Lung (tissue), 11 donors: ENCODE measurements at regions not wholly inside any gene's neighbourhood (a gene's known extent, or its start where the extent isn't known, plus 50 kb on each side); places are given as distances from the start of the nearest gene placed in this dataset.
A peak's percentile ranks its signal among the peaks of the same experiment; 100 is the strongest.

ENCODE experiments used
- ATAC-seq: fragments of 200-7000 bp; cut with Tn5 transposase; one replicate; pipeline ENCODE4 v1.9.1; 2020; ENCODE audit warnings: moderate number of reproducible peaks; ENCODE audit not compliant: insufficient read depth, low FRiP score
- DNase-seq, 3 donors: peaks; one replicate each; pipeline ENCODE4 v3.0.0-alpha.2; 2013 to 2017
- H3K27ac ChIP-seq, 2 donors: one replicate each; pipeline ENCODE4 v1.5.1; 2013; ENCODE audit warnings: mild to moderate bottlenecking in 2 of 2, moderate library complexity in 2 of 2, control low read depth in 1 of 2, inconsistent platforms in 1 of 2, low read depth in 1 of 2, low read length in 1 of 2
- H3K27me3 ChIP-seq, 3 donors: one replicate each; pipeline ENCODE4 v1.5.1; 2013; ENCODE audit warnings: low read length in 2 of 3; ENCODE audit not compliant: control insufficient read depth in 3 of 3, insufficient read depth in 3 of 3
- H3K36me3 ChIP-seq, 4 donors: one replicate each; pipeline ENCODE4 v1.5.1; 2013; ENCODE audit warnings: low read length in 4 of 4, mild to moderate bottlenecking in 1 of 4, moderate library complexity in 1 of 4; ENCODE audit not compliant: control insufficient read depth in 4 of 4, insufficient read depth in 4 of 4
- H3K4me1 ChIP-seq, 5 donors: one replicate each; pipeline ENCODE4 v1.5.1; 2013; ENCODE audit warnings: low read length in 5 of 5, mild to moderate bottlenecking in 2 of 5, moderate library complexity in 1 of 5; ENCODE audit not compliant: control insufficient read depth in 5 of 5, insufficient read depth in 5 of 5
- H3K4me3 ChIP-seq: one replicate; pipeline ENCODE4 v1.5.1; 2013; ENCODE audit warnings: mild to moderate bottlenecking, control low read depth, moderate library complexity
- H3K9ac ChIP-seq, 2 donors: one replicate each; pipeline ENCODE4 v1.5.1; 2013; ENCODE audit warnings: low read length in 2 of 2, control low read depth in 1 of 2; ENCODE audit not compliant: insufficient read depth in 1 of 2
- H3K9me3 ChIP-seq, 4 donors: one replicate each; pipeline ENCODE4 v1.5.1; 2013; ENCODE audit warnings: low read length in 3 of 4, mild to moderate bottlenecking in 1 of 4, moderate library complexity in 1 of 4; ENCODE audit not compliant: control insufficient read depth in 4 of 4, insufficient read depth in 3 of 4
- WGBS, 2 donors: extraction: QIAGEN DNeasy Blood & Tissue Kit; methylation state at CpG; one replicate each; pipeline ENCODE4 v1.1.7; 2013; 5-methylcytosine and 5-hydroxymethylcytosine counted together
- TF ChIP-seq, protein P1 (sequence below): IDR thresholded peaks from 2 replicates; pipeline ENCODE4 v1.5.1; 2012; ENCODE audit warnings: mild to moderate bottlenecking; ENCODE audit errors: control extremely low read depth, extremely low read depth
- donor health status: control.
- donor health status: control.
- donor health status: Bipolar disorder and iron deficiency.
- donor health status: healthy.
- donor health status: DM: yes; HTN: yes; CAD: no.

DNA sequence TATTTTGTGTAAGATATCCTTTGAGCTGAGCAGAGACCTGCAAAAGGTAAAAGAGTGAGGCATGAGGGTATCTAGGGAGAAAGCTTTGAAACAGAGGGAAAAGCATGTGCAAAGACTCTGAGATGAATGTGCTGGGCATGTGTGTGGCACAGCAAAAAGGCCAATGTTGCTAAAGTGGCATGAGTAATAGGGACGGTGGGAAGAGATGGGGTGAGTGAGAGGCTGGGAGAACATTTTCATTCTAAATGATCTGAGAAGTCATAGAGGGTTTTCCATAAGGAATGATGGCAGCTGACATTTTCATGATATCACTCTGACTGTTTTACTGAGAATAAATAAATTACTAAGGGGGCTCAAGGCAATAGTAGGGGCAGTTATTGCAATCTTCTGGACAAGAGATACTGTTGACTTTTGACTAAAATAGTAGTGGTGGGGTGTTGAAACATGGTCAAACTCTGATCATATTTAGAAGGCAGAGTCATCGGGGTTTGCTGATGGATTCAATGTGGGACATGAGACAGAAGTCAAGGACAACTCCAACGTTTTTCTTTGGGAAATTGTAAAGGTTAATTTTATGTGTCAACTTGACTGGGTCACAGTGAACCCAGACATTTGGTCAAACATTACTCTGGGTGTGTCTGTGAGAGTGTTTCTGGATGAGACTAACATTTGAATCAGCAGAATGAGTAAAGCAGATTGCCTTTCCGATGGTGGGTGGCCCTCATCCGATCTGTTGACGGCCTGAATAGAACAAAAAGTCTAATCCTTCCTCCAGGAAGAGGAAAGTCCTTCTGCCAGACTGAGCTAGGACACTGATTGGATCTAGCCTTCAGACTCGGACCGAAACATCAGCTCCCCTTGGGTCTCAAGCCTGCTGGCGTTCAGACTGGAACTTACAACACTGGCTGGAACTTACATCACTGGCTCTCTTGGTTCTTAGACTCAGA, 193.9 kb upstream of the PLXNC1 start:
- 82 to 84% methylated on average over 9 of the region's 9 CpGs for WGBS, 2 donors
- TF ChIP-seq, protein P1, sequence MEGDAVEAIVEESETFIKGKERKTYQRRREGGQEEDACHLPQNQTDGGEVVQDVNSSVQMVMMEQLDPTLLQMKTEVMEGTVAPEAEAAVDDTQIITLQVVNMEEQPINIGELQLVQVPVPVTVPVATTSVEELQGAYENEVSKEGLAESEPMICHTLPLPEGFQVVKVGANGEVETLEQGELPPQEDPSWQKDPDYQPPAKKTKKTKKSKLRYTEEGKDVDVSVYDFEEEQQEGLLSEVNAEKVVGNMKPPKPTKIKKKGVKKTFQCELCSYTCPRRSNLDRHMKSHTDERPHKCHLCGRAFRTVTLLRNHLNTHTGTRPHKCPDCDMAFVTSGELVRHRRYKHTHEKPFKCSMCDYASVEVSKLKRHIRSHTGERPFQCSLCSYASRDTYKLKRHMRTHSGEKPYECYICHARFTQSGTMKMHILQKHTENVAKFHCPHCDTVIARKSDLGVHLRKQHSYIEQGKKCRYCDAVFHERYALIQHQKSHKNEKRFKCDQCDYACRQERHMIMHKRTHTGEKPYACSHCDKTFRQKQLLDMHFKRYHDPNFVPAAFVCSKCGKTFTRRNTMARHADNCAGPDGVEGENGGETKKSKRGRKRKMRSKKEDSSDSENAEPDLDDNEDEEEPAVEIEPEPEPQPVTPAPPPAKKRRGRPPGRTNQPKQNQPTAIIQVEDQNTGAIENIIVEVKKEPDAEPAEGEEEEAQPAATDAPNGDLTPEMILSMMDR, result no peak
- Histone ChIP-seq H3K4me1 (no peaks in the 10 kb centered on the region), H3K27ac (no peak overlapping the region), H3K9me3 (peaks cover 0 to 3% (median 0%) of the 10 kb centered on the region in 4 donors), H3K4me3 (no peak overlapping the region), H3K36me3 (no peaks in the 10 kb centered on the region), H3K9ac (no peak overlapping the region), H3K27me3 (peaks cover 0 to 4% (median 0%) of the 10 kb centered on the region in 3 donors)
- ATAC-seq (peak; percentile 73), DNase-seq (no peak)

DNA sequence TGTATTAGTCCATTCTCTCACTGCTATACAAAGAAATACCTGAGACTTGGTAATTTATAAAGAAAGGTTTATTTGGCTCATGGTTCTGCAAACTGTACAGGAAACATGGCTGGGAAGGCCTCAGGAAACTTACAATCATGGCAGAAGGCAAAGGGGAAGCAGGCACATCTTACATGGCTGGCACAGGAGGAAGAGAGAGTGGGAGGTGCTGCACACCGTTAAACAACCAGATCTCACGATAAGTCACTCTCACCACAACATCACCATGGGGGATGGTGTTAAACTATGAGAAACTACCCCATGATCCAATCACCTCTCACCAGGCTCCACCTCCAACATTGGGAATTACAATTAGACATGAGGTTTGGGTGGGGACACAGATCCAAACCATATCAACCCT, 191.8 kb upstream of the PLXNC1 start:
- Histone ChIP-seq H3K27me3 (peaks cover 0 to 4% (median 0%) of the 10 kb centered on the region in 3 donors), H3K9me3 (peaks cover 0 to 3% (median 0%) of the 10 kb centered on the region in 4 donors), H3K4me3 (no peak overlapping the region), H3K9ac (no peak overlapping the region), H3K4me1 (no peaks in the 10 kb centered on the region), H3K36me3 (no peaks in the 10 kb centered on the region), H3K27ac (no peak overlapping the region)
- TF ChIP-seq, protein P1, result no peak
- ATAC-seq (no peak), DNase-seq (no peak)
- WGBS, 2 donors, result 82 to 89% methylated on average over 2 of the region's 2 CpGs

DNA sequence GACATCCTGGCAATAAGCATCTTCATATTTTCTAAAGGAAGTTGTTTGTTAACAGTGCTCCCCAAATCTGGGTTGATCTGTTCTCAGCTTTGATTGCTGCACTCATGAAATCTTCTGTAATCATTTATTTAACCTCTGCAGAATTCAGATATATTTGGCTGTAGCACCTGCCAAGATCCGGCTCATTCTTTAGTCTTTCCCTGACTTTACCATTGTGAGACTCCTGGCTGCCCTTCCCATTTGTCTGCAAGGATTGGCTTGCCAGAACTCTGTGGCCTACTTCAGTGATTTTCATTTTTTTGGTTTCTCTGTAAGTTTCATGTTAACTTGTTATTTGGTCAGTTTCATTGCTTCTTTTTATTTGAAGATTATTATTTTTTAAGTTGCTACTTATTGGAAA, 191.2 kb upstream of the PLXNC1 start:
- WGBS, 2 donors, result 82 to 90% methylated on average over 1 of the region's 1 CpG
- Histone ChIP-seq H3K4me3 (no peak overlapping the region), H3K27ac (no peak overlapping the region), H3K27me3 (peaks cover 0 to 4% (median 0%) of the 10 kb centered on the region in 3 donors), H3K36me3 (no peaks in the 10 kb centered on the region), H3K9ac (no peak overlapping the region), H3K4me1 (no peaks in the 10 kb centered on the region), H3K9me3 (peaks cover 0 to 3% (median 0%) of the 10 kb centered on the region in 4 donors)
- DNase-seq (no peak), ATAC-seq (no peak)
- TF ChIP-seq, protein P1, result no peak
